ENCODE measurements at regions not wholly inside any gene's neighbourhood (a gene's known extent, or its start where the extent isn't known, plus 50 kb on each side); places are given as distances from the start of the nearest gene placed in this dataset.

- DNase-seq (ENCODE audit: low read depth) = no peak
- no peak overlapping the region for H3K4me3 ChIP-seq (ENCODE audit: control insufficient read depth, low read depth, low read length)
- TF ChIP-seq CTCF (IDR thresholded peaks at IDR 0.05; ENCODE audit: control insufficient read depth, insufficient read depth, low read depth, low read length, missing control alignments) = no peak
Observed at GRCh38 chr3:176928582-176928931, 268.7 kb downstream of the TBL1XR1 start.

GRCh38 chr3:176927706-176928581 lies 269.3 kb downstream of the TBL1XR1 start:
- TF ChIP-seq CTCF (IDR thresholded peaks at IDR 0.05; ENCODE audit: control insufficient read depth, insufficient read depth, low read depth, low read length, missing control alignments) = no peak
- no peak for DNase-seq (ENCODE audit: low read depth)

GRCh38 chr3:176927280-176927679 lies 270.0 kb downstream of the TBL1XR1 start:
- no peak for DNase-seq (ENCODE audit: low read depth)
- H3K4me3 ChIP-seq (ENCODE audit: control insufficient read depth, low read depth, low read length) = no peak overlapping the region
- no peak for TF ChIP-seq CTCF (IDR thresholded peaks at IDR 0.05; ENCODE audit: control insufficient read depth, insufficient read depth, low read depth, low read length, missing control alignments)

More at GRCh38 chr3:176927706-176928581, 269.3 kb downstream of the TBL1XR1 start:
- no peak overlapping the region for H3K4me3 ChIP-seq (ENCODE audit: control insufficient read depth, low read depth, low read length)

- TF ChIP-seq CTCF (IDR thresholded peaks at IDR 0.05; ENCODE audit: control insufficient read depth, insufficient read depth, low read depth, low read length, missing control alignments) = no peak
- DNase-seq (ENCODE audit: low read depth) = no peak
- no peak overlapping the region for H3K4me3 ChIP-seq (ENCODE audit: control insufficient read depth, low read depth, low read length)
Observed at GRCh38 chr3:176926688-176927087, 270.6 kb downstream of the TBL1XR1 start.

- no peak overlapping the region for H3K4me3 ChIP-seq (ENCODE audit: control insufficient read depth, low read depth, low read length)
- no peak for TF ChIP-seq CTCF (IDR thresholded peaks at IDR 0.05; ENCODE audit: control insufficient read depth, insufficient read depth, low read depth, low read length, missing control alignments)
- DNase-seq (ENCODE audit: low read depth) = no peak
Observed at GRCh38 chr3:176926034-176926433, 271.2 kb downstream of the TBL1XR1 start.

- DNase-seq (ENCODE audit: low read depth) = no peak
- TF ChIP-seq CTCF (IDR thresholded peaks at IDR 0.05; ENCODE audit: control insufficient read depth, insufficient read depth, low read depth, low read length, missing control alignments) = no peak
- H3K4me3 ChIP-seq (ENCODE audit: control insufficient read depth, low read depth, low read length) = no peak overlapping the region
Observed at GRCh38 chr3:176920766-176921160, 276.5 kb downstream of the TBL1XR1 start.

Data from AG09309 (cell line).